DOHH2 (cell line): ENCODE measurements at regions not wholly inside any gene's neighbourhood (a gene's known extent, or its start where the extent isn't known, plus 50 kb on each side); places are given as distances from the start of the nearest gene placed in this dataset.

Source experiments
- H3F3A ChIP-seq: fragments of 200-600 bp; sonication (generic), shearing (Covaris generic); 2 replicates; pipeline ENCODE4 v1.6.0; 2016; ENCODE audit warnings: antibody characterized with exemption, mild to moderate bottlenecking; ENCODE audit not compliant: control insufficient read depth, insufficient read depth
- H3K27ac ChIP-seq: fragments of 200-600 bp; sonication (generic); 2 replicates; pipeline ENCODE4 v1.5.1; 2014; ENCODE audit warnings: low read depth, mild to moderate bottlenecking, low read length, moderate library complexity
- H3K27me3 ChIP-seq: fragments of 200-600 bp; sonication (generic); 2 replicates; pipeline ENCODE4 v1.6.1; 2014; ENCODE audit warnings: mild to moderate bottlenecking, low read length, mixed read lengths; ENCODE audit not compliant: control insufficient read depth
- H3K36me3 ChIP-seq: fragments of 200-600 bp; sonication (generic); 2 replicates; pipeline ENCODE4 v1.6.1; 2014; ENCODE audit warnings: mild to moderate bottlenecking, low read length, moderate library complexity, mixed read lengths; ENCODE audit not compliant: control insufficient read depth
- H3K4me1 ChIP-seq: fragments of 200-600 bp; sonication (generic); 2 replicates; pipeline ENCODE4 v1.6.1; 2014; ENCODE audit warnings: mild to moderate bottlenecking, low read length, mixed read lengths; ENCODE audit not compliant: control insufficient read depth
- H3K4me2 ChIP-seq: fragments of 200-600 bp; sonication (generic); 2 replicates; pipeline ENCODE4 v1.6.0; 2014; ENCODE audit warnings: mild to moderate bottlenecking, low read length, moderate library complexity
- H3K4me3 ChIP-seq: fragments of 200-600 bp; sonication (generic); 2 replicates; pipeline ENCODE4 v1.5.1; 2014; ENCODE audit warnings: mild to moderate bottlenecking, low read length, mixed read lengths
- H3K79me2 ChIP-seq: fragments of 200-600 bp; sonication (generic); 2 replicates; pipeline ENCODE4 v1.6.1; 2014; ENCODE audit warnings: mild to moderate bottlenecking, low read length, mixed read lengths; ENCODE audit not compliant: control insufficient read depth
- H3K9me2 ChIP-seq: fragments of 200-600 bp; sonication (generic); replicated peaks from 2 replicates; pipeline ENCODE4 v1.6.1; 2014; ENCODE audit warnings: mild to moderate bottlenecking, low read length, mixed read lengths; ENCODE audit not compliant: control insufficient read depth
- H3K9me3 ChIP-seq: fragments of 200-600 bp; sonication (generic); 2 replicates; pipeline ENCODE4 v1.6.1; 2014; ENCODE audit warnings: antibody characterized with exemption, low read length, mixed read lengths; ENCODE audit not compliant: control insufficient read depth, insufficient read depth
- H4K20me1 ChIP-seq: fragments of 200-600 bp; sonication (generic); 2 replicates; pipeline ENCODE4 v1.6.0; 2014; ENCODE audit warnings: low read depth, mild to moderate bottlenecking, antibody characterized with exemption, low read length, moderate library complexity; ENCODE audit not compliant: control insufficient read depth, insufficient read depth
- EZH2phosphoT487 ChIP-seq: fragments of 200-600 bp; sonication (generic); IDR thresholded peaks from 2 replicates; pipeline ENCODE4 v1.6.1; 2017; ENCODE audit warnings: borderline replicate concordance, mild to moderate bottlenecking, antibody characterized with exemption, low read length, moderate library complexity, mixed read lengths
- TF ChIP-seq, protein P1 (sequence below): fragments of 200-600 bp; sonication (generic); IDR thresholded peaks from one replicate; pipeline ENCODE4 v1.5.1; 2014; ENCODE audit warnings: antibody characterized with exemption, mild to moderate bottlenecking, low read depth, low read length; ENCODE audit not compliant: poor library complexity, severe bottlenecking

DNA sequence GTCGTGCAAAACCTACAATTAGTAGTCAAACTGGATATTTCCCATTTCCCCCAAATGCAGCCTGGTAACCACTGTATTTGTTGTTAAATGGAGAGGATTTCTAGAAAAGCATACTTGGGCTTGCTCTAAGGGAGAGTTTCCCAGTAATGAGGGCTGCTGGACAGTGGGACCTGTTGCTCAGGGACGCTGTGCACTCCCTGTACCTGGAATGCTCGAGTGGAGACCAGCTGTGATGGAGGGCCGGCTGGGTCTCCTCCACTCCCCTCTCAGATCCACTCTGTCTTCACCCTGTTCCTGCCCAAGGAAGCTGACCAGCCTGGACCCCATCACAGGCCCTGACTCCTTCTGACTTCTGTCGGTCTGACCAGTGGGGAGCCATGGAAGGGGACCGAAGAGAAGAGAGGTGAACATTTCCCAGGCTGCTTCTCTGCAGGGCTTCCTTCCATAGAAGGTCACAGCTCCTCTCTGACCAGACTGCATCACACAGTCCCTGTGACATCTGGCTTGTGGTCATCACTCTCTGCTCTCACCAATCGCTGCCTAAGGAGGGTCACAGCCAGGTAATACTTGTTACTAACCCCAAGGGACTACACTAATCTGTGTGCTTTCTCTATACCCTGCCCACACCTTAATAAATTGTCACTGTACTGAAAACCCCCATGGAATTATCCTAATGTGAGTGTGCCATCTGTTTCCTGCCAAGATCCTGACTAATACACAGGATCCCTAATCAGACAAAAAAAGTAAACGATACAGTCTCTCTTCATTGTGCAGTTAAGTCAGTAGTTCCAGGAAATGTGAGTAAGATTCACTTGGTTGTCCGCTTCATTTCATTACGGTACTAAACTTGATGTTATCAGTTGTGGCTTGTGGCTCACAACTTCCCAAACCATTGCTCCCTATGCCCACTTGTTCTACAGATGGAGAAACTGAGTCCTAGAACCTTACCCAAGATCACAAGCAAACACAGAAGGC, 102.4 kb downstream of the CCT6B start:
- Histone ChIP-seq H3K4me2 (no peak overlapping the region), H3K4me3 (no peak overlapping the region), H3K9me2 (no peaks in the 10 kb centered on the region), H3K36me3 (no peaks in the 10 kb centered on the region), H3F3A (no peaks in the 10 kb centered on the region), H3K9me3 (no peaks in the 10 kb centered on the region), H3K27ac (no peak overlapping the region), H3K79me2 (no peaks in the 10 kb centered on the region), H3K4me1 (no peaks in the 10 kb centered on the region), H3K27me3 (no peaks in the 10 kb centered on the region), H4K20me1 (no peaks in the 10 kb centered on the region)
- TF ChIP-seq EZH2phosphoT487, result no peak
- TF ChIP-seq, protein P1, sequence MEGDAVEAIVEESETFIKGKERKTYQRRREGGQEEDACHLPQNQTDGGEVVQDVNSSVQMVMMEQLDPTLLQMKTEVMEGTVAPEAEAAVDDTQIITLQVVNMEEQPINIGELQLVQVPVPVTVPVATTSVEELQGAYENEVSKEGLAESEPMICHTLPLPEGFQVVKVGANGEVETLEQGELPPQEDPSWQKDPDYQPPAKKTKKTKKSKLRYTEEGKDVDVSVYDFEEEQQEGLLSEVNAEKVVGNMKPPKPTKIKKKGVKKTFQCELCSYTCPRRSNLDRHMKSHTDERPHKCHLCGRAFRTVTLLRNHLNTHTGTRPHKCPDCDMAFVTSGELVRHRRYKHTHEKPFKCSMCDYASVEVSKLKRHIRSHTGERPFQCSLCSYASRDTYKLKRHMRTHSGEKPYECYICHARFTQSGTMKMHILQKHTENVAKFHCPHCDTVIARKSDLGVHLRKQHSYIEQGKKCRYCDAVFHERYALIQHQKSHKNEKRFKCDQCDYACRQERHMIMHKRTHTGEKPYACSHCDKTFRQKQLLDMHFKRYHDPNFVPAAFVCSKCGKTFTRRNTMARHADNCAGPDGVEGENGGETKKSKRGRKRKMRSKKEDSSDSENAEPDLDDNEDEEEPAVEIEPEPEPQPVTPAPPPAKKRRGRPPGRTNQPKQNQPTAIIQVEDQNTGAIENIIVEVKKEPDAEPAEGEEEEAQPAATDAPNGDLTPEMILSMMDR, result no peak

DNA sequence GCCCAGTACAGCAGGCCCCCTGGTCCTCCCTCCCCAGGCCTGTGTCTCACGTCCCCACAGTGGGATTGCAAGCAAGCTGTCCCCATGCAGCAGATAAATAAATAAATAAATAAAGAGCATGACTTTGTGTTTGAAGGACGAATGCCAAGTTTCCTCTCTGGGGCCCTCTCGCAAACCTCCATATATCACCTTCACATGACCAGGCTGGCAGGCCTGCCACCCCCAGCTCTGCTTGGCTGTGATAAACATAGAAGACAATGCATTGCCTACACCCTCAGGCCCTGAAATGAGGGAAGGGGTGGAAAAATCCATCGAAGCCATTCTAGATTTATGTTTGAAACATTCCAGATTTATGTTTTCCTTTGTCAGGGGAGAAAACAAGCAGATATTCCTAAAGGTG, 107.3 kb downstream of the CCT6B start:
- no peaks in the 10 kb centered on the region; the same call in 1 of the 2 replicates for H3K9me3 ChIP-seq
- no peak overlapping the region for H3K4me3 ChIP-seq
- peaks cover 5% of the 10 kb centered on the region for H3K4me1 ChIP-seq
- no peaks in the 10 kb centered on the region for H3K27me3 ChIP-seq
- no peak overlapping the region for H3K27ac ChIP-seq
- H3K36me3 ChIP-seq, result no peaks in the 10 kb centered on the region
- no peak overlapping the region for H3K4me2 ChIP-seq
- H3F3A ChIP-seq, result no peaks in the 10 kb centered on the region
- no peaks in the 10 kb centered on the region for H3K79me2 ChIP-seq
- H3K9me2 ChIP-seq, result no peaks in the 10 kb centered on the region
- TF ChIP-seq, protein P1, result no peak
- no peak for TF ChIP-seq EZH2phosphoT487
- no peaks in the 10 kb centered on the region for H4K20me1 ChIP-seq

DNA sequence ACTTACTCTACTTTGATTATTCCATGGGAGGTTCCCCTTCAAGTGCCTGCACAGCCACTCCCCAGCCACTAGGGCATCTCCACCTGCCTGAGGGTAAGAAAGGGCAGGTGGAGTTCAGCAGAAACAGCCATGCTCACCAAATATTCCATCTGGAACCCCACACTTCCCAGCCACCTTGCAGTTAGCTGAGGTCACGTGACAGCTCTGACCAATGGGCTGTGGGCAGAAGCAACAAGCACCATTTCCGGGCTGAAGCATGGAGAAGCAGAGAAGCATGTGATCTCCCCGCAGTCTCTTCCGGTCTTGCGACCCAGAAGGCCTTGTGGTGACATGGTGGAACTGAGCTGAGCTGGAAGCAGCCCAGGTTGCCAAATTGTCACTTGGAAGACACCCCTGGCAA, 108.6 kb downstream of the CCT6B start:
- Histone ChIP-seq H3K27me3 (no peaks in the 10 kb centered on the region), H3K9me3 (no peaks in the 10 kb centered on the region; the same call in 1 of the 2 replicates), H4K20me1 (no peaks in the 10 kb centered on the region), H3K36me3 (no peaks in the 10 kb centered on the region), H3K4me2 (no peak overlapping the region), H3K79me2 (no peaks in the 10 kb centered on the region), H3K4me1 (peaks cover 5% of the 10 kb centered on the region), H3K27ac (no peak overlapping the region), H3F3A (no peaks in the 10 kb centered on the region), H3K4me3 (no peak overlapping the region; the same call in 1 of the 2 replicates), H3K9me2 (no peaks in the 10 kb centered on the region)
- TF ChIP-seq EZH2phosphoT487, result no peak
- TF ChIP-seq, protein P1, result peak; percentile 31
